IMR-90 (cell line): ENCODE measurements at regions not wholly inside any gene's neighbourhood (a gene's known extent, or its start where the extent isn't known, plus 50 kb on each side); places are given as distances from the start of the nearest gene placed in this dataset.

ENCODE experiments used
- ATAC-seq: fragments of 200-7000 bp; cut with Tn5 transposase; 2 replicates; pipeline ENCODE4 v1.9.1; 2020; ENCODE audit warnings: low read depth, mild to moderate bottlenecking, moderate library complexity
- BruUV-seq: library from RNA; stranded (reverse); fragments of 400-500 nt; replicated peaks from 2 replicates; lab custom pipeline; 2021; lab: Mats Ljungman, UMichigan
- CTCF ChIA-PET: fragments of 300-600 bp; formaldehyde crosslinking; extraction: SDS; loops from one replicate; lab custom pipeline; 2021; ENCODE audit warnings: antibody characterized with exemption; lab: Yijun Ruan, JAX
- POLR2A ChIA-PET: fragments of 300-600 bp; sonication (Branson Sonifier 250); formaldehyde crosslinking; loops from one replicate; lab custom pipeline; 2022; ENCODE audit warnings: antibody characterized with exemption; ENCODE audit not compliant: unreplicated experiment; lab: Charles Lee
- DNase-seq: peaks from one replicate; pipeline ENCODE4 v3.0.0; 2013
- H2AFZ ChIP-seq: replicated peaks from 2 replicates; pipeline ENCODE3; 2013; ENCODE audit warnings: low read length, mild to moderate bottlenecking; ENCODE audit not compliant: poor library complexity
- H2AK5ac ChIP-seq: 2 replicates; pipeline ENCODE4 v1.6.1; 2013; ENCODE audit warnings: low read depth, low read length, inconsistent platforms
- H2AK9ac ChIP-seq: replicated peaks from 2 replicates; pipeline ENCODE3; 2013; ENCODE audit warnings: mild to moderate bottlenecking, low read depth, low read length, moderate library complexity; ENCODE audit not compliant: poor library complexity
- H2BK120ac ChIP-seq: 2 replicates; pipeline ENCODE4 v1.6.1; 2013; ENCODE audit warnings: low read depth, low read length, inconsistent platforms
- H2BK15ac ChIP-seq: 3 replicates; pipeline ENCODE4 v1.6.1; 2013; ENCODE audit warnings: low read depth, low read length, inconsistent platforms
- H2BK20ac ChIP-seq: 2 replicates; pipeline ENCODE4 v1.6.1; 2013; ENCODE audit warnings: low read depth, mild to moderate bottlenecking, inconsistent platforms, low read length, moderate library complexity
- H2BK5ac ChIP-seq: 2 replicates; pipeline ENCODE4 v1.6.1; 2013; ENCODE audit warnings: mild to moderate bottlenecking, low read depth, low read length, inconsistent platforms; ENCODE audit not compliant: poor library complexity, severe bottlenecking
- H3K14ac ChIP-seq: replicated peaks from 2 replicates; pipeline ENCODE4 v1.6.1; 2013; ENCODE audit warnings: low read depth, low read length, inconsistent platforms
- H3K18ac ChIP-seq: 2 replicates; pipeline ENCODE4 v1.6.1; 2013; ENCODE audit warnings: low read depth, low read length, control low read depth
- H3K23ac ChIP-seq: 2 replicates; pipeline ENCODE4 v1.6.1; 2013; ENCODE audit warnings: low read depth, low read length, inconsistent platforms
- H3K27ac ChIP-seq: 2 replicates; pipeline ENCODE4 v1.5.1; 2013; ENCODE audit warnings: mild to moderate bottlenecking, control low read depth, low read length; ENCODE audit not compliant: insufficient read depth
- H3K27me3 ChIP-seq: 2 replicates; pipeline ENCODE4 v1.6.1; 2013; ENCODE audit warnings: low read length; ENCODE audit not compliant: control insufficient read depth, insufficient read depth
- H3K36me3 ChIP-seq: 2 replicates; pipeline ENCODE4 v1.6.1; 2013; ENCODE audit warnings: low read length, mixed read lengths; ENCODE audit not compliant: control insufficient read depth, insufficient read depth
- H3K4ac ChIP-seq: 2 replicates; pipeline ENCODE4 v1.6.1; 2013; ENCODE audit warnings: low read depth, low read length, inconsistent platforms
- H3K4me1 ChIP-seq: 2 replicates; pipeline ENCODE4 v1.6.1; 2013; ENCODE audit warnings: low read length, mixed read lengths; ENCODE audit not compliant: control insufficient read depth, insufficient read depth
- H3K4me2 ChIP-seq: 2 replicates; pipeline ENCODE4 v1.6.1; 2013; ENCODE audit warnings: low read depth, mild to moderate bottlenecking, control low read depth, low read length, moderate library complexity
- H3K4me3 ChIP-seq: 2 replicates; pipeline ENCODE4 v1.5.1; 2013; ENCODE audit warnings: low read depth, mild to moderate bottlenecking, control low read depth, low read length, moderate library complexity; ENCODE audit not compliant: insufficient read depth
- H3K56ac ChIP-seq: 2 replicates; pipeline ENCODE4 v1.6.1; 2013; ENCODE audit warnings: low read length, inconsistent platforms; ENCODE audit not compliant: insufficient read depth; ENCODE audit errors: extremely low read depth
- H3K79me1 ChIP-seq, 2 experiments: 2 replicates each; pipeline ENCODE4 v1.6.1; 2013; ENCODE audit warnings: low read length in 2 of 2, inconsistent platforms in 1 of 2, low read depth in 1 of 2
- H3K9ac ChIP-seq: 2 replicates; pipeline ENCODE4 v1.6.1; 2013; ENCODE audit warnings: low read depth, low read length, control low read depth
- H3K9me1 ChIP-seq: 2 replicates; pipeline ENCODE4 v1.6.1; 2013; ENCODE audit warnings: low read length, inconsistent platforms; ENCODE audit not compliant: insufficient read depth
- H3K9me3 ChIP-seq: 2 replicates; pipeline ENCODE4 v1.6.1; 2013; ENCODE audit warnings: low read length; ENCODE audit not compliant: control insufficient read depth, insufficient read depth
- H4K20me1 ChIP-seq: 2 replicates; pipeline ENCODE4 v1.6.1; 2013; ENCODE audit warnings: low read length, inconsistent platforms; ENCODE audit not compliant: insufficient read depth
- H4K5ac ChIP-seq: 2 replicates; pipeline ENCODE4 v1.6.1; 2013; ENCODE audit warnings: mild to moderate bottlenecking, low read depth, low read length, control low read depth
- H4K8ac ChIP-seq, 2 experiments: 2 replicates each; pipeline ENCODE4 v1.6.1; 2013; ENCODE audit warnings: low read depth in 2 of 2, low read length in 2 of 2, control low read depth in 1 of 2, inconsistent platforms in 1 of 2
- H4K91ac ChIP-seq: 2 replicates; pipeline ENCODE4 v1.6.1; 2013; ENCODE audit warnings: low read depth, low read length, inconsistent platforms; ENCODE audit not compliant: insufficient read depth
- BHLHE40 ChIP-seq: fragments of 150-350 bp; IDR thresholded peaks from 2 replicates; pipeline ENCODE4 v1.6.1; 2016; ENCODE audit warnings: mild to moderate bottlenecking, low read depth, low read length
- CEBPB ChIP-seq: IDR thresholded peaks from 2 replicates; pipeline ENCODE4 v1.6.1; 2012; ENCODE audit warnings: low read depth, low read length, improper control_type of control experiment
- FOS ChIP-seq: fragments of 150-350 bp; IDR thresholded peaks from 2 replicates; pipeline ENCODE4 v1.6.1; 2016; ENCODE audit warnings: low read depth, low read length
- NFE2L2 ChIP-seq: fragments of 150-350 bp; IDR thresholded peaks from 2 replicates; pipeline ENCODE4 v1.6.1; 2016; ENCODE audit warnings: low read depth, mild to moderate bottlenecking, low read length
- RAD21 ChIP-seq: IDR thresholded peaks from 2 replicates; pipeline ENCODE4 v1.6.1; 2012; ENCODE audit warnings: low read length, improper control_type of control experiment
- RCOR1 ChIP-seq: IDR thresholded peaks from 2 replicates; pipeline ENCODE4 v1.6.1; 2012; ENCODE audit warnings: mild to moderate bottlenecking, low read length, improper control_type of control experiment; ENCODE audit not compliant: insufficient replicate concordance
- SMC3 ChIP-seq: fragments of 150-350 bp; IDR thresholded peaks from 2 replicates; pipeline ENCODE4 v1.6.1; 2016; ENCODE audit warnings: low read depth, mild to moderate bottlenecking, antibody characterized with exemption, low read length, moderate library complexity
- WGBS, 2 experiments: methylation state at CpG; one replicate each; pipeline versions ENCODE4 v1.1.5 to v1.1.7; 2013; ENCODE audit warnings: missing lambda C conversion rate in 2 of 2; ENCODE audit not compliant: insufficient read length in 1 of 2; ENCODE audit errors: extremely low coverage in 2 of 2; 5-methylcytosine and 5-hydroxymethylcytosine counted together
- dilution Hi-C: fragments of 300-500 bp; cut with HindIII; formaldehyde crosslinking; loops from one replicate; pipeline ENCODE4 v1.14.3; 2018; ENCODE audit warnings: low sequenced_read_pairs; ENCODE audit not compliant: unreplicated experiment
- in situ Hi-C: fragments of 300-500 bp; cut with MboI; formaldehyde crosslinking; loops from 3 replicates; pipeline ENCODE4 v1.14.3; 2019; ENCODE audit warnings: low sequenced_read_pairs, inconsistent platforms, mixed read lengths
- intact Hi-C: fragments of 100-400 bp; cut with micrococcal nuclease; formaldehyde crosslinking; loops from 2 replicates; pipeline ENCODE4 v1.10.0; 2022
- TF ChIP-seq, protein P1 (sequence below): fragments of 150-350 bp; IDR thresholded peaks from 2 replicates; pipeline ENCODE4 v1.6.1; 2017; ENCODE audit warnings: mild to moderate bottlenecking, antibody characterized with exemption, low read length, low read depth

DNA sequence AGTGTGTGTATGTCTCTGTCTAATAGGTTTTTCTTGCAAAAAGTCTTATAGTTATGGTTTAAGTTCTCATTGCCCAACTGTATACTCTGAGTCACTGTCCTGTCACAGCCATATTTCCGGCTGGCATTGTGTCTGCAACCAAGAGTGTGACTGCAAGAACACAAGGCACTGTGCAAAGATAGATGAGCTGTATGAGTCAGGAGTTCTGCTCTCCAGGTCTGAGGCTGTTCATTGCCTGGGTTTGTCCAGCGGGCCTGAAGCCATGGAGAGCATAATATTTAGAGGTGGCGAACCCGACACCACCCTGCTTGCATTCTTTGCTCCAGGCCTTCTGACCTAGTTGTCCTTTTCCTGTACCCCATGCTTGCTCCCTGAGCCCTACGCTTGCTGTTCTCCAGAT is 50.9 kb upstream of the CNIH3 start:
- no peak overlapping the region for H4K5ac ChIP-seq
- H3K23ac ChIP-seq = peak overlapping the region; percentile 39; the same call in 1 of the 2 replicates
- H2BK120ac ChIP-seq = peak overlapping the region; percentile 63
- no peak overlapping the region for H4K91ac ChIP-seq
- 0 out of 2 replicates have a peak, but pooled peaks cover 1% of the 10 kb centered on the region for H3K9me3 ChIP-seq
- H4K20me1 ChIP-seq = no peaks in the 10 kb centered on the region; the same call in 1 of the 2 replicates
- POLR2A ChIA-PET = no interaction called here
- no peak overlapping the region for H2BK15ac ChIP-seq
- H2AFZ ChIP-seq = peak overlapping the region; percentile 54
- no peaks in the 10 kb centered on the region for H3K36me3 ChIP-seq
- intact Hi-C loops = no loop called here
- H3K27ac ChIP-seq = peak overlapping the region; percentile 46
- no peak overlapping the region; the same call in 1 of the 2 replicates for H3K18ac ChIP-seq
- peak; percentile 94 for ATAC-seq
- peak overlapping the region; percentile 19; the same call in 1 of the 2 replicates for H3K56ac ChIP-seq
- no peaks in the 10 kb centered on the region for H3K27me3 ChIP-seq
- CTCF ChIA-PET = interaction anchor here (0.6 kb wide), 1 partner anchor 124 kb away, joined by 4 read pairs; no protein-coding TSS in a partner anchor
- in situ Hi-C loops = no loop called here
- peak overlapping the region; percentile 22 for H2BK5ac ChIP-seq
- peak; percentile 92 for DNase-seq
- H2AK5ac ChIP-seq = peak overlapping the region; percentile 21; the same call in 1 of the 2 replicates
- peaks cover 15% of the 10 kb centered on the region for H3K4me1 ChIP-seq
- TF ChIP-seq CEBPB (peak; percentile 97), NFE2L2 (peak; percentile 42; the same call in 1 of the 2 replicates), BHLHE40 (peak; percentile 76), RCOR1 (peak; percentile 71), SMC3 (no peak), FOS (peak; percentile 94), RAD21 (peak; percentile 6; the same call in 1 of the 2 replicates)
- TF ChIP-seq, protein P1, sequence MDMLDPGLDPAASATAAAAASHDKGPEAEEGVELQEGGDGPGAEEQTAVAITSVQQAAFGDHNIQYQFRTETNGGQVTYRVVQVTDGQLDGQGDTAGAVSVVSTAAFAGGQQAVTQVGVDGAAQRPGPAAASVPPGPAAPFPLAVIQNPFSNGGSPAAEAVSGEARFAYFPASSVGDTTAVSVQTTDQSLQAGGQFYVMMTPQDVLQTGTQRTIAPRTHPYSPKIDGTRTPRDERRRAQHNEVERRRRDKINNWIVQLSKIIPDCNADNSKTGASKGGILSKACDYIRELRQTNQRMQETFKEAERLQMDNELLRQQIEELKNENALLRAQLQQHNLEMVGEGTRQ = no peak
- H3K4me3 ChIP-seq = no peak overlapping the region
- 0 out of 2 replicates have a peak overlapping the region, but pooled peaks have one; percentile 30 for H3K14ac ChIP-seq
- H4K8ac ChIP-seq = peak overlapping the region in 1 of 2 experiments; percentile 23; a peak in 1 of 4 replicates
- no peak overlapping the region for H3K9ac ChIP-seq
- dilution Hi-C loops = no loop called here
- H2AK9ac ChIP-seq = no peak overlapping the region
- WGBS, 2 experiments = 17% methylated on average over 1 of the region's 5 CpGs; no CpG with 5 or more reads in 1 of the 2 experiments
- peak overlapping the region; percentile 61 for H3K4ac ChIP-seq
- H3K9me1 ChIP-seq = peaks cover 15% of the 10 kb centered on the region
- BruUV-seq = no TSS peak
- peak overlapping the region; percentile 31; the same call in 1 of the 2 replicates for H2BK20ac ChIP-seq
- 0 out of 2 replicates have a peak overlapping the region, but pooled peaks have one; percentile 2 for H3K4me2 ChIP-seq
- 0 out of 4 replicates have a peak, but pooled peaks cover 0 to 5% of the 10 kb centered on the region in 2 experiments for H3K79me1 ChIP-seq
